SIG-M5 treated with dmso at 0.1 percent for 504 hours (cell line): ENCODE measurements at regions not wholly inside any gene's neighbourhood (a gene's known extent, or its start where the extent isn't known, plus 50 kb on each side); places are given as distances from the start of the nearest gene placed in this dataset.

Source experiments
- DNase-seq: peaks from one replicate; lab custom pipeline; 2025; ENCODE audit not compliant: unreplicated experiment; lab: John Stamatoyannopoulos, UW

DNA sequence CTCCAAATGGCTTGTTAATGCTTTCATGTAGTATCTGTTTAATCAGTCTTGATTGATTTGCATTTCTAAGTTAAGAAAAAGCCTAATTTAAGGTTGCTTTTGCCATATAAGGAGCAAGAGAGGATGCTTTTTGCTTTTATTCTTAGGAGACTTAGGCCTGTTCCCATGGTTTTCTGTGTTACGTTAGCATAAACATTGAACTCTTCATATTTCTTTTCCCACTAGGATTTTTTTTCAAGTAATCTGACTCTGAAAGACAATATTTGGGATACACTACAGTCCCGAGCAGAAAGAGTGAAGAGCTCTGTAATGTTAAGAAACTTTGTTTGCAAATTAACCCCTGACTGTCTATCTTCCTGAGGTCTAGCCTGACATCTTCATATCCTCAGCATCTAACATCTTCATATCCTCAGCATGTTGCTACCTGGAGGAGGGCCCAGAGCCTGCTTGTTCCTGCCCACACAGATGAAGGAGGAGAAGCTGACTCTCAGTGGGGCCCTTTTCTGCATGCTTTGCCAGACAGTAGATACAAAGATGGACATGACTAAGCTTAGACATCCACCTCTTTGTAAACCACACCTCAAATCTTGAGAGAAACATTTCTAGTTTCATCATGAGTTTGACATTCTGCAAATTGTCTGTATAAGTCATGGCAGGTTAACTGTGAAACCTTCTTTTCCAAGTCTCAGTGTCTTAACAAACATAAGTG is 86.2 kb upstream of the COL6A5 start:
- DNase-seq, result no peak

DNA sequence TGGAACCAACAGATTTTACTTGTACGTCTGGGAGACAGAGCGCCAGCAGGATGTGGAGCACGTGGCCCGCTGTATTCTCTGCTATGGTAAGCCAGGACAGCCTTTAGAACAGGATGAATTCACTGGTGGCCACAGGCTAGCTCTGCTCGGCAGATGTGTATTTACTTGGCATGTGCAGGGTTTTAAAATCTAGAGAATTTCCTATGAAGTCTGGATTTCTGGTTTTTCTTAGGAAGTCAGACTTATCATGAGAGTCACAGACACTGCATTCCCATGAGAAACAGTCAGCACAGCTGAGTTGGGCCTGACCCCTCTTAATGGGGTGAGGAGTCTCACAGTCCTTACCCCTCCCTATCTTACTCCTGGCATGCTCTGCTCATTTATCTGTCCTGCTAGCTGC is 84.6 kb upstream of the COL6A5 start:
- no peak for DNase-seq

DNA sequence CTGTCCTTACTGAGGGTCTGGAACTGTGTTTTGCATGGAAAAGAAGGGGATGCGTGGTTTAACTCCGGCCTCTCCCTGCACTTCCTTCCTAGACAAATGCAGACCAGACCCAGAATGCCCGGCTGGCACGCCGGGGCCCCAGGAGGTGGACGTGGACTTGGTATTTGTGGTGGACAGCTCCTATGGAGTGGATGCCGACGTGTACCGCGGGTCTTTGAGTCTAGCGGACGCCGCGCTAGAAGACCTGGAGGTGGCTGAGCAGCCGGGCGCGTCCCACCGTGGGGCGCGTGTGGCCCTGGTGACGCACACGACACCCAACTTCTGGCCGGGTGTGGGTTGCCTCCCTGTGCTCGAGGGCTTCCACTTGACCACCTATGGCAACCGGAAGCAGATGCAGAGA is 81.8 kb upstream of the COL6A5 start:
- no peak for DNase-seq

DNA sequence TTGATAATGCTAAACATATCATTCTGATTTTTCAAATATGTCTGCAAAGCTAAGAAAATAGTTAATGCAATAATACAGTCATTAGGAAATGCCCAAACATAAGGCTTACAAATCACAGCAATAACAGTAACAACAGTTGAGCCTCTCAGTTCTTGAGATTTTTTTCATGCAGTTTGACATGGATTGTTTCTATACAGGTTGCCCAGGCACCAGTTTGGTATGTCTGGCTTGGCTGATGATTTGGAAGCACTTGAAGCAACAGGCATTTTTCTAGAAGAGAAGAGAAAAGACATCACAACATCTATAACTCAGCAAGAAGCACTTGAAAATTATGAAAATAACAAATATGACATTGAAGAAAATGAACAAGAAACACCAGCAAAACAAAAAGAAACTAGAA is 78.7 kb upstream of the COL6A5 start:
- no peak for DNase-seq

DNA sequence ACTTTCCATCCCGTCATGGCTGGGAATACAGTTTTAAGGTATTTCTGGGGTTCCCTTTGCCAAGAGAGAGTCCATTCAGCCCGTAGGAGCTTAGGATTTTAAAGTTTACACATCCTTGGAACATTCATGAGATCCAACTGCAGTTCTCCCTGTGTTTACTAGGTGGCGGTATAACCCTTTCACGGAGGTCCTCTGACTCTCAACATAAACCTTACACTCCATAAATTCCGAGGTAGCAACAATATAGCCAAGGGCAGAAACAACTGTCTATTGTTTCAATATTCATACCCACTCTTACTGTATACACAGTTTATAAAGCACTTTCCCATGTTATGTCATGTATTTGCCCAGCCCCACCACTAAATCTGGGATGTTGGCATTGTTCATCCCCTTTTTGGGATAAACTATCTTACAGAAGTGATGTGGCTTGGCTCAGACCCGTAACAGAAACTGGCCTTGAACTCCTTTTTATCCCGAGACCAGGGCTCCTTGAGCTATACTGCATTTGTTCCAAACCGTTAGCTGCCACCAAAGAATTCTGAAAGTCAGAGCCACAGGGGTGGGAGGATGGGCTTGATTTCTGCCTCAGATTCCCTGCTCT is 69.2 kb upstream of the COL6A5 start:
- peak; percentile 65 for DNase-seq

DNA sequence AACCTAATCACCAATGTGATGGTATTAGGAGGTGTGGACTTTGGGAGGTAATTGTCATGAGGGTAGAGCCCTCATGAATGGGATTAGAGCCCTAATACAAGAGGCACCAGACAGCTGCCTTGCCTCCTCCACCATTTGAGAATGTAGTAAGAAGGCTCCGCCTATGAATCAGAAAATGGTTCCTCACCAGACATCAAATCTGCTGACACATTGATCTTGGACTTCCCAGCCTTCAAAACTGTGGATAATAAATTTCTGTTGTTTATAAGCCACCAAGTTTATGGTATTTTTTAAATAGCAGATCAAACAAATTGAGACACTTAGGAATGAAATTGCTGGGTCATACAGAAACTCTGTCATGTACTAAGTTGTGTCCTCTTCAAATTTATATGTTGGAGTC is 56.8 kb upstream of the COL6A5 start:
- no peak for DNase-seq

DNA sequence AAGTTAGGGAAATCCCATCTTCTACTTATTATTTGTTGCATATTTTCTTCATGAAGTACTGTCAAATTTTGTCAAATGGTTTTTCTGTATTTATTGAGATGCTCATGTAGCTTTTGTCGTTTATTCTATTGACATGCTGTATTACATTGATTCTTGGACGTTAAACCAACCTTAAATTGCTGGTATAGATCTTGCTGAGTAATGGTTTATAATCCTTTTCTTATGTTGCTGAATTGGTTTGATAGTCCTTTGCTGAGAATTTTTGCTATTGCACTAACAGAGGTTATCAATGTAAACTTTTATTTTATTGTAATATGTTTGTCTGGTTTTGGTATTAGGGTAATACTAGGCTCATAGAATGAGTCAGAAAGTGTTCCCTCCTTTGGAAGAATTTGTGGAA is 54.3 kb upstream of the COL6A5 start:
- DNase-seq, result no peak

DNA sequence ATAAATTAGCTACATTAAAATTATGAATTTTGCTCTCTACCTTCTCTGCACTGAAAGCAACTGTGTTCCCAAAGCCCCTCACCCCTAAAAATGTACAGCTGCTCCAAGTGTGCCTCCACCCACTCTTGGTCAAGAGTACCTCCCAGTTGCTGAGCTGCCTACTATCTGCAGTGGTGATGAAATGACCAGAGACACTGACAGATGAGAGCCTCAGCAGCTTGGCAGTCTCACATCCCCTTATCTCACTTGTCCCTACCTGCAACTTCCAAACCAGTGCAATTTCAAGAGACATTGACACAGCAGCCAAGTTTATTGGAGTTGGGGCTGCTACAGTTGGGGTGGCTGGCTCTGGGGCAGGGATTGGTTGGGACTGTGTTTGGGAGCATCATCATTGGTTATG is 52.2 kb upstream of the COL6A5 start:
- DNase-seq, result no peak
